K562 (cell line): ENCODE measurements at regions not wholly inside any gene's neighbourhood (a gene's known extent, or its start where the extent isn't known, plus 50 kb on each side); places are given as distances from the start of the nearest gene placed in this dataset.
A peak's percentile ranks its signal among the peaks of the same experiment; 100 is the strongest.

Source experiments
- ATAC-seq: fragments of 200-7000 bp; cut with Tn5 transposase; 3 replicates; pipeline ENCODE4 v1.9.1; 2020; ENCODE audit warnings: moderate library complexity
- BruUV-seq: library from RNA; stranded (reverse); fragments of 400-500 nt; replicated peaks from 2 replicates; lab custom pipeline; 2021; lab: Mats Ljungman, UMichigan
- CTCF ChIA-PET: fragments of 300-600 bp; formaldehyde crosslinking; extraction: SDS; loops from one replicate; lab custom pipeline; 2021; ENCODE audit warnings: low intra/inter-chr PET ratio; lab: Yijun Ruan, JAX
- POLR2A ChIA-PET: fragments of 300-600, 350-650 bp; sonication (Branson Sonifier 250); formaldehyde crosslinking; extraction: SDS; loops from one replicate; lab custom pipeline; 2021; ENCODE audit warnings: antibody characterized with exemption, inconsistent platforms; lab: Yijun Ruan, JAX
- DNase-seq, 4 experiments: peaks; one replicate each; pipeline versions ENCODE4 v3.0.0 to v3.0.0-alpha.2; 2011 to 2018; ENCODE audit warnings: low spot score in 3 of 4, mixed read lengths in 3 of 4; ENCODE audit errors: extremely low read depth in 1 of 4
- FAIRE-seq: peaks from 2 replicates; lab custom pipeline; 2011; peaks lifted over from hg19 to GRCh38; lab: Jason Lieb, UNC
- H2AFZ ChIP-seq: 2 replicates; pipeline ENCODE4 v1.6.0; 2011; ENCODE audit warnings: low read depth, low read length, control low read depth, inconsistent platforms
- H3K27ac ChIP-seq: fragments of 200-600 bp; 3 replicates; pipeline ENCODE4 v1.8.0; 2011; ENCODE audit warnings: low read depth, mild to moderate bottlenecking, control low read depth, inconsistent platforms, low read length, moderate library complexity, mixed read lengths; ENCODE audit errors: extremely low read depth
- H3K27me3 ChIP-seq, 2 experiments: fragments of 300-600 bp in 1 of 2; 2 replicates in 1 of 2; 3 replicates in 1 of 2; pipeline versions ENCODE4 v1.6.0 to v1.8.0; 2011; ENCODE audit warnings: inconsistent platforms in 2 of 2, low read length in 2 of 2, mild to moderate bottlenecking in 1 of 2, mixed read lengths in 1 of 2, moderate library complexity in 1 of 2; ENCODE audit not compliant: control insufficient read depth in 2 of 2, insufficient read depth in 2 of 2
- H3K36me3 ChIP-seq: fragments of 300-600 bp; 3 replicates; pipeline ENCODE4 v1.8.0; 2011; ENCODE audit warnings: mild to moderate bottlenecking, low read length, inconsistent platforms; ENCODE audit not compliant: control insufficient read depth, insufficient read depth
- H3K4me1 ChIP-seq, 2 experiments: fragments of 200-600 bp in 1 of 2; replicated peaks in 1 of 2; 2 replicates in 1 of 2; 3 replicates in 1 of 2; pipeline versions ENCODE4 v1.5.1 to v1.8.0; 2011; ENCODE audit warnings: inconsistent platforms in 2 of 2, low read length in 2 of 2, mild to moderate bottlenecking in 1 of 2, mixed read lengths in 1 of 2, moderate library complexity in 1 of 2; ENCODE audit not compliant: control insufficient read depth in 2 of 2, insufficient read depth in 2 of 2
- H3K4me2 ChIP-seq: 2 replicates; pipeline ENCODE4 v1.6.1; 2011; ENCODE audit warnings: low read length, control low read depth, inconsistent platforms, mixed read lengths; ENCODE audit not compliant: insufficient read depth
- H3K4me3 ChIP-seq: fragments of 200-600 bp; sonication (generic), shearing (Covaris generic); 2 replicates; pipeline ENCODE4 v1.5.1; 2016; ENCODE audit warnings: control low read depth, inconsistent platforms
- H3K79me2 ChIP-seq: fragments of 200-600 bp; 3 replicates; pipeline ENCODE4 v1.8.0; 2011; ENCODE audit warnings: low read length, inconsistent platforms; ENCODE audit not compliant: control insufficient read depth, insufficient read depth
- H3K9ac ChIP-seq, 2 experiments: 2 replicates each; pipeline versions ENCODE4 v1.6.0 to v1.6.1; 2011; ENCODE audit warnings: low read depth in 2 of 2, low read length in 2 of 2, control low read depth in 1 of 2, inconsistent platforms in 1 of 2, mild to moderate bottlenecking in 1 of 2, mixed read lengths in 1 of 2; ENCODE audit not compliant: insufficient read depth in 1 of 2
- H3K9me1 ChIP-seq: one replicate; pipeline ENCODE4 v1.6.0; 2011; ENCODE audit warnings: inconsistent platforms, mild to moderate bottlenecking, low read length, moderate library complexity; ENCODE audit not compliant: control insufficient read depth, insufficient read depth
- H3K9me3 ChIP-seq: replicated peaks from 2 replicates; pipeline ENCODE4 v1.5.1; 2011; ENCODE audit warnings: low read depth, low read length, inconsistent platforms; ENCODE audit not compliant: control insufficient read depth, insufficient read depth
- H4K20me1 ChIP-seq: replicated peaks from 2 replicates; pipeline ENCODE4 v1.6.1; 2011; ENCODE audit warnings: low read length, inconsistent platforms, mixed read lengths; ENCODE audit not compliant: control insufficient read depth, insufficient read depth
- CREM ChIP-seq: IDR thresholded peaks from 2 replicates; pipeline ENCODE4 v1.6.1; 2014; ENCODE audit warnings: antibody characterized with exemption, low read depth
- CTCF ChIP-seq, 3 experiments: IDR thresholded peaks in 2 of 3; conservative IDR thresholded peaks in 1 of 3; 2 replicates each; pipeline ENCODE4 v1.5.1; 2011 to 2012; ENCODE audit warnings: low read length in 3 of 3, mild to moderate bottlenecking in 3 of 3, control low read depth in 2 of 3, improper control_type of control experiment in 1 of 3, inconsistent platforms in 1 of 3, low read depth in 1 of 3, mixed read lengths in 1 of 3, moderate library complexity in 1 of 3; ENCODE audit not compliant: insufficient read depth in 2 of 3
- KLF6 ChIP-seq: fragments of 250-450 bp; sonication (Bioruptor Pico); IDR thresholded peaks from 2 replicates; pipeline ENCODE4 v1.4.0; 2020; ENCODE audit warnings: mild to moderate bottlenecking, moderate library complexity, borderline replicate concordance
- PML ChIP-seq: IDR thresholded peaks from 2 replicates; pipeline ENCODE4 v1.6.1; 2012; ENCODE audit warnings: low read length, inconsistent platforms
- PURB ChIP-seq: sonication (generic); formaldehyde crosslinking; IDR thresholded peaks from 2 replicates; pipeline ENCODE4 v1.9.0; 2021; ENCODE audit warnings: low read depth, mild to moderate bottlenecking, missing genetic modification reagents
- RAD21 ChIP-seq, 2 experiments: fragments of 250-450 bp in 1 of 2; fragments of 450-650 bp in 1 of 2; sonication (Bioruptor Pico) in 1 of 2; formaldehyde crosslinking in 1 of 2; IDR thresholded peaks in 1 of 2; conservative IDR thresholded peaks in 1 of 2; 2 replicates each; pipeline versions ENCODE4 v1.4.0 to v1.8.0; 2020 to 2022; ENCODE audit warnings: mild to moderate bottlenecking in 2 of 2, moderate library complexity in 1 of 2
- RBM22 ChIP-seq: fragments of 200-400 bp; formaldehyde crosslinking; IDR thresholded peaks from 2 replicates; pipeline ENCODE4 v1.6.1; 2018; ENCODE audit warnings: low read length, low read depth; ENCODE audit not compliant: poor library complexity, severe bottlenecking
- SAP30 ChIP-seq: fragments of 200-600 bp; sonication (generic); IDR thresholded peaks from 2 replicates; pipeline ENCODE4 v1.6.1; 2012; ENCODE audit warnings: borderline replicate concordance, low read depth, mild to moderate bottlenecking, moderate library complexity, low read length, control low read depth, inconsistent platforms; ENCODE audit not compliant: insufficient read depth, poor library complexity, severe bottlenecking
- SMAD3 ChIP-seq: fragments of 450-650 bp; formaldehyde crosslinking; conservative IDR thresholded peaks from 2 replicates; pipeline ENCODE4 v1.4.0; 2020; ENCODE audit warnings: mild to moderate bottlenecking
- SMC3 ChIP-seq: conservative IDR thresholded peaks from 2 replicates; pipeline ENCODE4 v1.6.1; 2011; ENCODE audit warnings: low read depth, low read length, improper control_type of control experiment; ENCODE audit not compliant: insufficient read depth
- WHSC1 ChIP-seq: IDR thresholded peaks from one replicate; pipeline ENCODE4 v1.6.1; 2012; ENCODE audit warnings: low read length, control low read depth, inconsistent platforms
- ZBTB1 ChIP-seq: sonication (generic); formaldehyde crosslinking; IDR thresholded peaks from 2 replicates; pipeline ENCODE4 v1.8.1; 2023; ENCODE audit warnings: missing genetic modification reagents, low read depth, mild to moderate bottlenecking, borderline replicate concordance
- ZBTB2 ChIP-seq: fragments of 450-650 bp; IDR thresholded peaks from 2 replicates; pipeline ENCODE4 v1.6.1; 2016; ENCODE audit warnings: antibody characterized with exemption
- WGBS: fragments of 100-300 bp; shearing (Covaris generic); methylation state at CpG from one replicate; pipeline ENCODE4 v1.1.6; 2016; ENCODE audit warnings: low coverage, mixed read lengths; ENCODE audit not compliant: insufficient coverage; ENCODE audit errors: missing lambda C conversion rate; 5-methylcytosine and 5-hydroxymethylcytosine counted together
- in situ Hi-C: fragments of 300-500 bp; cut with MboI; formaldehyde crosslinking; loops from 4 replicates; pipeline ENCODE4 v1.15.0; 2018; ENCODE audit warnings: inconsistent platforms, mixed read lengths
- intact Hi-C: fragments of 100-400 bp; cut with micrococcal nuclease; formaldehyde crosslinking; loops from 2 replicates; pipeline ENCODE4 v1.14.2; 2022

- H2AFZ ChIP-seq: no peak overlapping the region
- no peaks in the 10 kb centered on the region for H3K79me2 ChIP-seq
- FAIRE-seq: no peak
- H3K4me3 ChIP-seq: no peak overlapping the region
- no peaks in the 10 kb centered on the region for H3K4me1 ChIP-seq
- WGBS: 0% methylated on average over 1 of the region's 1 CpG
- H3K9me3 ChIP-seq: no peaks in the 10 kb centered on the region
- ChIA-PET POLR2A (no interaction called here), CTCF (no interaction called here)
- H3K36me3 ChIP-seq: no peaks in the 10 kb centered on the region
- H3K9me1 ChIP-seq: no peaks in the 10 kb centered on the region
- no peak for DNase-seq
- TF ChIP-seq ZBTB1 (CRISPR knock-in tag): no peak
- TF ChIP-seq SAP30: no peak
- no peak for TF ChIP-seq PURB (CRISPR knock-in tag)
- no peak for TF ChIP-seq PML
- TF ChIP-seq SMAD3 (CRISPR knock-in tag): no peak
- H3K4me2 ChIP-seq: no peak overlapping the region
- no TSS peak for BruUV-seq
- H3K9ac ChIP-seq: no peak overlapping the region
- intact Hi-C loops (no loop called here), in situ Hi-C loops (no loop called here)
- ATAC-seq: no peak
- no peaks in the 10 kb centered on the region for H4K20me1 ChIP-seq
- H3K27ac ChIP-seq: no peak overlapping the region
- H3K27me3 ChIP-seq: no peaks in the 10 kb centered on the region
Measured at GRCh38 chr3:137207616-137208015, 249.8 kb downstream of the IL20RB start.

GRCh38 chr3:137217733-137218132, 259.9 kb downstream of the IL20RB start:
- FAIRE-seq (no peak), ATAC-seq (peak; percentile 69; the same call in 2 of the 3 replicates), DNase-seq (peak; percentile 15 to 19 (median 18))
- Histone ChIP-seq H3K79me2 (no peaks in the 10 kb centered on the region), H3K27me3 (no peaks in the 10 kb centered on the region), H3K9ac (no peak overlapping the region), H3K9me1 (no peaks in the 10 kb centered on the region), H3K4me1 (no peaks in the 10 kb centered on the region), H3K4me2 (no peak overlapping the region), H2AFZ (no peak overlapping the region), H3K9me3 (no peaks in the 10 kb centered on the region), H3K36me3 (no peaks in the 10 kb centered on the region), H3K4me3 (no peak overlapping the region), H4K20me1 (no peaks in the 10 kb centered on the region), H3K27ac (no peak overlapping the region)
- ChIA-PET POLR2A (no interaction called here), CTCF (no interaction called here)
- in situ Hi-C loops: no loop called here
- intact Hi-C loops: loop anchor here (5.0 kb wide), 1 partner anchor 730 kb away; no protein-coding TSS in a partner anchor
- no TSS peak for BruUV-seq
- 2% methylated on average over 5 of the region's 5 CpGs for WGBS
- TF ChIP-seq KLF6 (CRISPR knock-in tag) (no peak), ZBTB2 (no peak), CREM (no peak), RBM22 (no peak), WHSC1 (no peak), RAD21 (CRISPR knock-in tag; conservative IDR thresholded peaks at IDR 0.05 in 1 of 2, IDR thresholded peaks at IDR 0.05 in 1 of 2) (peak in 1 of 2 experiments; percentile 44; a peak in 2 of 4 replicates), CTCF (IDR thresholded peaks at IDR 0.05 in 2 of 3, conservative IDR thresholded peaks at IDR 0.05 in 1 of 3; ENCODE audit: insufficient read depth in 2 of 3, low read depth in 1 of 3, low read length in 3 of 3) (peak; percentile 52 to 54 (median 52)), SMC3 (0 out of 2 replicates have a peak, but pooled peaks have one; percentile 4)
